CD4-positive, CD25-positive, alpha-beta regulatory T cell (primary cell): ENCODE measurements at regions not wholly inside any gene's neighbourhood (a gene's known extent, or its start where the extent isn't known, plus 50 kb on each side); places are given as distances from the start of the nearest gene placed in this dataset.
A peak's percentile ranks its signal among the peaks of the same experiment; 100 is the strongest.

Experiments used
- ATAC-seq, 2 donors: fragments of 150-1000 bp; cut with Tn5 transposase; one replicate each; pipeline ENCODE4 v1.10.0; 2021; ENCODE audit warnings: low read depth in 2 of 2, moderate number of reproducible peaks in 2 of 2, moderate library complexity in 1 of 2
- DNase-seq, 3 donors: peaks; one replicate each; pipeline versions ENCODE4 v3.0.0 to v3.0.0-alpha.2; 2012 to 2022; ENCODE audit warnings: mixed read lengths in 1 of 3
- H3K27ac ChIP-seq: one replicate; pipeline ENCODE4 v1.7.0; 2013; ENCODE audit warnings: mild to moderate bottlenecking, low read length; ENCODE audit not compliant: insufficient read depth, poor library complexity, severe bottlenecking
- H3K27me3 ChIP-seq: one replicate; pipeline ENCODE4 v1.7.0; 2013; ENCODE audit warnings: low read length; ENCODE audit not compliant: control insufficient read depth, insufficient read depth
- H3K36me3 ChIP-seq: one replicate; pipeline ENCODE4 v1.7.0; 2013; ENCODE audit warnings: mild to moderate bottlenecking, low read length, moderate library complexity; ENCODE audit not compliant: control insufficient read depth, insufficient read depth
- H3K4me1 ChIP-seq: 2 replicates; pipeline ENCODE4 v1.7.0; 2013; ENCODE audit warnings: mild to moderate bottlenecking, low read length; ENCODE audit not compliant: insufficient read depth, control insufficient read depth, poor library complexity, severe bottlenecking
- H3K4me3 ChIP-seq: one replicate; pipeline ENCODE4 v1.7.0; 2013; ENCODE audit warnings: low read depth, mild to moderate bottlenecking, low read length, moderate library complexity
- H3K9me3 ChIP-seq, 2 experiments: 1 replicate in 1 of 2; 2 replicates in 1 of 2; pipeline ENCODE4 v1.7.0; 2013; ENCODE audit warnings: low read length in 2 of 2, mild to moderate bottlenecking in 1 of 2, moderate library complexity in 1 of 2; ENCODE audit not compliant: control insufficient read depth in 2 of 2
- H3K27ac Mint-ChIP-seq, 3 donors: one replicate each; pipeline ENCODE4 v1.8.0; 2020 to 2022; ENCODE audit warnings: mild to moderate bottlenecking in 3 of 3, mixed read lengths in 3 of 3, moderate library complexity in 2 of 3
- H3K27me3 Mint-ChIP-seq: one replicate; pipeline ENCODE4 v1.8.0; 2022; ENCODE audit warnings: mild to moderate bottlenecking, mixed read lengths
- H3K36me3 Mint-ChIP-seq: one replicate; pipeline ENCODE4 v1.8.0; 2020; ENCODE audit warnings: mixed read lengths
- H3K4me1 Mint-ChIP-seq, 4 donors: one replicate each; pipeline ENCODE4 v1.8.0; 2020 to 2022; ENCODE audit warnings: mixed read lengths in 4 of 4, mild to moderate bottlenecking in 1 of 4
- H3K4me3 Mint-ChIP-seq, 4 donors: one replicate each; pipeline ENCODE4 v1.8.0; 2020 to 2022; ENCODE audit warnings: mild to moderate bottlenecking in 4 of 4, mixed read lengths in 4 of 4, moderate library complexity in 3 of 4
- H3K9me3 Mint-ChIP-seq, 7 donors: one replicate each; pipeline ENCODE4 v1.8.0; 2020 to 2022; ENCODE audit warnings: mixed read lengths in 7 of 7, mild to moderate bottlenecking in 3 of 7, moderate library complexity in 2 of 7

GRCh38 chr6:157757430-157758403 is 65.3 kb upstream of the SNX9 start:
- H3K27ac Mint-ChIP-seq = peak overlapping the region; percentile 75 to 88 (median 79)
- no peaks in the 10 kb centered on the region for H3K9me3 Mint-ChIP-seq
- H3K4me1 Mint-ChIP-seq = peaks cover 21 to 83% (median 47%) of the 10 kb centered on the region in 4 donors
- no peak overlapping the region for H3K4me3 ChIP-seq
- H3K27me3 ChIP-seq = no peaks in the 10 kb centered on the region
- no peaks in the 10 kb centered on the region for H3K36me3 Mint-ChIP-seq
- H3K9me3 ChIP-seq = no peaks in the 10 kb centered on the region
- no peak overlapping the region for H3K27ac ChIP-seq
- H3K36me3 ChIP-seq = no peaks in the 10 kb centered on the region
- DNase-seq (no peak), ATAC-seq (no peak)
- peak overlapping the region in 1 of 4 donors; percentile 16 for H3K4me3 Mint-ChIP-seq
- H3K4me1 ChIP-seq = peaks cover 36% of the 10 kb centered on the region
- peaks cover 26% of the 10 kb centered on the region for H3K27me3 Mint-ChIP-seq

DNA sequence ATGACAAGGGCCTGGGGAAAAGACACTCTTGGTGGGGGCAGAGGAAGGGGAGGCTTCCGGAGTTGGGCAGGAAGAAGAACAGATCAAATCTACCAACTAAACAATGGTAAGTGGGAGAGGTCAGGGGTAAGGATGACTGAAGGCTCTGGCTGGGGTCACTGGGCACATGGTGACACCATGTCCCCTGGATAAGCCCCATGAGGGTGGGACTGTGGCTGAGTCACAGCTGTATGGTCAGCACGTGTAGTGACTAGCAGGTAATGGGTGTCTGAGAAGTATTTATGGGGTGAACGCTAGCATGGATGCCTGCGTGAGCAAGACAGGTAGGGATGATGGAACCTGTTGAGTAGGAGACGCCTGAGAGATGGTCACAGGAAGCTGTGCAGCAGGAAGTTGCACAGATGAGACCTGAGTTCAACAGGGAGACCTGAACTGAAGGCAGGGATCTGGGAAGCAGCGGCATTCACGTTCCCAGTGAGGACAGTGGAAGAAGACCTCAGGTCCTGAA is 64.5 kb upstream of the SNX9 start:
- ATAC-seq = no peak
- peaks cover 45% of the 10 kb centered on the region for H3K4me1 ChIP-seq
- H3K27ac ChIP-seq = no peak overlapping the region
- no peaks in the 10 kb centered on the region for H3K36me3 Mint-ChIP-seq
- no peaks in the 10 kb centered on the region for H3K36me3 ChIP-seq
- no peaks in the 10 kb centered on the region for H3K9me3 ChIP-seq
- peaks cover 26% of the 10 kb centered on the region for H3K27me3 Mint-ChIP-seq
- H3K4me3 Mint-ChIP-seq = no peak overlapping the region
- H3K9me3 Mint-ChIP-seq = no peaks in the 10 kb centered on the region
- H3K27ac Mint-ChIP-seq = peak overlapping the region; percentile 57 to 79 (median 78)
- no peak overlapping the region for H3K4me3 ChIP-seq
- H3K4me1 Mint-ChIP-seq = peaks cover 21 to 89% (median 51%) of the 10 kb centered on the region in 4 donors
- DNase-seq = no peak
- H3K27me3 ChIP-seq = no peaks in the 10 kb centered on the region

- H3K27ac Mint-ChIP-seq = peak overlapping the region; percentile 57 to 79 (median 78)
- no peak overlapping the region for H3K4me3 Mint-ChIP-seq
- ATAC-seq (no peak), DNase-seq (no peak)
- Histone ChIP-seq H3K4me3 (no peak overlapping the region), H3K9me3 (no peaks in the 10 kb centered on the region), H3K4me1 (peaks cover 49% of the 10 kb centered on the region), H3K27ac (no peak overlapping the region), H3K36me3 (no peaks in the 10 kb centered on the region), H3K27me3 (no peaks in the 10 kb centered on the region)
- H3K36me3 Mint-ChIP-seq = no peaks in the 10 kb centered on the region
- peaks cover 24% of the 10 kb centered on the region for H3K27me3 Mint-ChIP-seq
- peaks cover 22 to 89% (median 56%) of the 10 kb centered on the region in 4 donors for H3K4me1 Mint-ChIP-seq
- H3K9me3 Mint-ChIP-seq = no peaks in the 10 kb centered on the region
These were observed 64.0 kb upstream of the SNX9 start for GRCh38 chr6:157759028-157759427.

DNA sequence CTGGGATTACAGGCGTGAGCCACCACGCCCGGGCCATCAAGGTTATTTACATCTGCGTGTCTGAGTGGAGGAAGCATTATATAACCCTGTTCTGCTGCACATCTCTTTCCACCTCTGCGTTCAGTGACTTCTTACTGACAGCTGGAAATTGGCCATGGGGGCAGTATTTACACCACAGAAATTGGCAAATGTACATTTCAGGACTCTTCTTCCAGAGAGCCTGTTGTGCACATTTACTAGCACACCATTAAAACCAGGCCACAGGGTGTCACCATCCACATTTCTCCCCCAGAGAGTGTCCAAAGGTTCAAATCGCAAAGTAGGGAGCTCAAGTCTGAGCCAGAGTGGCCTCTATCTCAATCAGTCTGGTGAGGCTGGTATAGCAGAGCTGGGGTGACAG is 62.9 kb upstream of the SNX9 start:
- Mint-ChIP-seq H3K36me3 (no peaks in the 10 kb centered on the region), H3K9me3 (no peaks in the 10 kb centered on the region), H3K27me3 (peaks cover 26% of the 10 kb centered on the region), H3K4me1 (peaks cover 31 to 90% (median 63%) of the 10 kb centered on the region in 4 donors), H3K27ac (peak overlapping the region; percentile 20 to 98 (median 49)), H3K4me3 (peak overlapping the region in 1 of 4 donors; percentile 4)
- H3K4me1 ChIP-seq = peaks cover 61% of the 10 kb centered on the region
- ATAC-seq (no peak), DNase-seq (no peak)
- H3K27me3 ChIP-seq = no peaks in the 10 kb centered on the region
- no peaks in the 10 kb centered on the region for H3K9me3 ChIP-seq
- H3K36me3 ChIP-seq = no peaks in the 10 kb centered on the region
- H3K4me3 ChIP-seq = no peak overlapping the region
- no peak overlapping the region for H3K27ac ChIP-seq

GRCh38 chr6:157760589-157761330 is 62.3 kb upstream of the SNX9 start:
- peak in 1 of 2 donors; percentile 1 for ATAC-seq
- Mint-ChIP-seq H3K4me3 (peak overlapping the region; percentile 31 to 87 (median 69)), H3K27ac (peak overlapping the region; percentile 90 to 98 (median 94)), H3K4me1 (peaks cover 31 to 85% (median 60%) of the 10 kb centered on the region in 4 donors), H3K27me3 (peaks cover 24% of the 10 kb centered on the region), H3K36me3 (no peaks in the 10 kb centered on the region), H3K9me3 (no peaks in the 10 kb centered on the region)
- no peaks in the 10 kb centered on the region for H3K9me3 ChIP-seq
- H3K36me3 ChIP-seq = no peaks in the 10 kb centered on the region
- H3K27ac ChIP-seq = peak overlapping the region; percentile 21
- peak overlapping the region; percentile 30 for H3K4me3 ChIP-seq
- no peak for DNase-seq
- H3K4me1 ChIP-seq = peaks cover 61% of the 10 kb centered on the region
- H3K27me3 ChIP-seq = no peaks in the 10 kb centered on the region

DNA sequence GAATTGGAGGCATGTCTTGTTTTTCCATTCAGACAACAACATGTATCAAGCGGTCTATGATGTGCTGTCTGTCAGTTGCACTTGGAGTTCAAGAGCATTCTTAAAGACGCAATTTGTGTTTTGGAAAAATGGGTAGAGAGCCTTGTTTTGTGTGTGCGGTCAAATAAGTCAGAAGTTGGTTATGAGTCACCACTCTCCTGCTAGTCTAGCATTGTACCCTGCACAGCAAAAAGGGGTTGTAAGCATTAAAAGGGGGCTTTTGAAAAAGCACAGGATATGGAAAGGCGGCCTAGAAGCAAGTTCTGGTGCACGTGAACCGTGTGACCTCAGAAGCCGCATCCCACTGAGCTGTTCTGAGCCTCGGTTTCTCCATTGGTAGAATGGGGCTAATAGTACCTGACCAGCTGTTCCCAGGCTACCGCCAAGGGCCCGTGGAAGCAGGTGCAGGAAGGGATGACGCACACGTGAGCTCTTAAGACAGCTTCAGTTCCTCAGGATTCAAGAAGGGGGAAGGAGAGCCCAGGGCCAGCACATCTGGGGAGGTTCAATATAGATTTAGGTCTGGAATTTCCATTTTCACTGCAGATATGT is 61.6 kb upstream of the SNX9 start:
- Mint-ChIP-seq H3K36me3 (no peaks in the 10 kb centered on the region), H3K9me3 (no peaks in the 10 kb centered on the region), H3K27me3 (peaks cover 17% of the 10 kb centered on the region), H3K4me3 (peak overlapping the region; percentile 59 to 87 (median 69)), H3K27ac (peak overlapping the region; percentile 90 to 98 (median 94)), H3K4me1 (peaks cover 29 to 83% (median 59%) of the 10 kb centered on the region in 4 donors)
- Histone ChIP-seq H3K27ac (peak overlapping the region; percentile 21), H3K4me1 (peaks cover 59% of the 10 kb centered on the region), H3K36me3 (no peaks in the 10 kb centered on the region), H3K27me3 (no peaks in the 10 kb centered on the region), H3K9me3 (no peaks in the 10 kb centered on the region), H3K4me3 (peak overlapping the region; percentile 30)
- DNase-seq (peak; percentile 36 to 68 (median 51)), ATAC-seq (peak; percentile 26 to 36)

GRCh38 chr6:157761926-157762325 is 61.1 kb upstream of the SNX9 start:
- peak overlapping the region; percentile 59 to 87 (median 69) for H3K4me3 Mint-ChIP-seq
- no peaks in the 10 kb centered on the region for H3K9me3 ChIP-seq
- H3K27ac ChIP-seq = no peak overlapping the region
- H3K27me3 Mint-ChIP-seq = peaks cover 12% of the 10 kb centered on the region
- no peaks in the 10 kb centered on the region for H3K36me3 Mint-ChIP-seq
- no peaks in the 10 kb centered on the region for H3K27me3 ChIP-seq
- H3K9me3 Mint-ChIP-seq = no peaks in the 10 kb centered on the region
- peak overlapping the region; percentile 90 to 98 (median 94) for H3K27ac Mint-ChIP-seq
- DNase-seq (no peak), ATAC-seq (no peak)
- H3K4me1 ChIP-seq = peaks cover 54% of the 10 kb centered on the region
- H3K4me1 Mint-ChIP-seq = peaks cover 24 to 80% (median 57%) of the 10 kb centered on the region in 4 donors
- no peak overlapping the region for H3K4me3 ChIP-seq
- H3K36me3 ChIP-seq = no peaks in the 10 kb centered on the region
